Motor neuron (in vitro differentiated cells): ENCODE measurements at regions not wholly inside any gene's neighbourhood (a gene's known extent, or its start where the extent isn't known, plus 50 kb on each side); places are given as distances from the start of the nearest gene placed in this dataset.
"Not testable (repeated sequence)": the region's sequence is repeated elsewhere in the genome, so short reads cannot be mapped to it uniquely, and the experiment has no call there.

Experiments used
- ATAC-seq, 8 experiments: fragments of 200-7000 bp; cut with Tn5 transposase; replicated peaks in 6 of 8; 2 replicates each; pipeline ENCODE4 v1.8.0; 2021; ENCODE audit warnings: mild to moderate bottlenecking in 8 of 8, moderate library complexity in 8 of 8
- H3K27ac ChIP-seq, 2 donors: fragments of 250-450 bp; sonication (Bioruptor Pico); 2 replicates each; pipeline ENCODE4 v1.9.0; 2021; ENCODE audit warnings: antibody characterized with exemption in 2 of 2, mild to moderate bottlenecking in 2 of 2, moderate library complexity in 1 of 2
- H3K4me1 ChIP-seq, 2 donors: fragments of 250-450 bp; sonication (Bioruptor Pico); replicated peaks in 1 of 2; 2 replicates each; pipeline ENCODE4 v1.6.1; 2021; ENCODE audit warnings: antibody characterized with exemption in 2 of 2, mild to moderate bottlenecking in 2 of 2, moderate library complexity in 1 of 2
- H3K4me3 ChIP-seq, 5 donors: fragments of 250-450 bp; sonication (Bioruptor Pico); 2 replicates each; pipeline ENCODE4 v1.9.0; 2021; ENCODE audit warnings: antibody characterized with exemption in 5 of 5, mild to moderate bottlenecking in 5 of 5, moderate library complexity in 4 of 5
- WGBS, 10 experiments: fragments of 450-650 bp; shearing (Covaris generic); methylation state at CpG; one replicate each; pipeline ENCODE4 v1.0.0; 2022; 5-methylcytosine and 5-hydroxymethylcytosine counted together
- in situ Hi-C, 9 experiments: fragments of 400-800 bp; cut with MboI; loops; one replicate each; pipeline ENCODE4 v1.15.0; 2021; ENCODE audit warnings: low sequenced_read_pairs in 9 of 9, low pct_unique_long_range_greater_than_20kb in 2 of 9; ENCODE audit not compliant: unreplicated experiment in 9 of 9

DNA sequence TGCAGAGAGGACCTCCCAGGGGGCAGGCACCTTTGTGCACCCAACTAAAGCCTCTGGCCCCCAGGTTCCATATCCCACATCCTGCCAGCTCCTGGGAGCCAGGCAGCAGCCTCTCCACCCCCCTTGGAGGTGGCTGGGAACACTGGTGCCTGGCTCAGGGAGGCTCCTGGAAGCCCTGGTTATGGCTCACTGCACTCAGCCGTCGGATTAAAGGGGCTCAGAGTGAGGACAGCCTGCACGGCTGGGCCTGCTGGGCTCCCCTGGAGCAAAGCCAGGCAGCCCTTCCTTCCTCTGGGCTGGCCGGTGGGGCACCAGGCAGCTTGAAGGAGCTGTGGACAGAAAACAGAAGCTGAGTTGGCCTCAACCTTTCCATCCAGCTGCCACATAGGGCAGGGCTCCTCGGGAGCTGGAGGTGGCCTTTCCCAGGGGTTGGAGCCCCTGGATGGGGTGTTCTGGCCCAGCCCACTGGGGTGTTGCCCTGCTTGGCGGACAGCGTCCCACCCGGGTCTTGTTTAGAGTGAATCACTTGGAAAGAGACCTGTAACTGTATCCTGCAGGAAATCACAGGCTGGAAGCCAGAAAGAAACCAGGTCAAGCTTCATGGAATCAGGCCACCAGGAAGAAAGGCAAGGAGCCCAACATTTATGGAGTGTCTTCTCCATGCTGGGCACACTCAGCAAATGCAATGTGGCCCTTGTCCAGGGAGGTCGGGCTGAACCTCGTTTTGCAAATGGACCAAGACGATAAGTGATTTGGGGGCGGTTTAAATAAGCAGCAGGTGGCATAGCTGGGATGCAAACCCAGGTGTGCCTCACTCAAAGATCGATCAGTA, 253.3 kb downstream of the SOX9 start:
- no peak overlapping the region for H3K4me3 ChIP-seq
- no peak overlapping the region for H3K27ac ChIP-seq
- peak in 3 of 8 experiments; percentile 14 to 45 (median 43) for ATAC-seq
- in situ Hi-C loops = no loop called here
- 25 to 90% (median 63%) methylated on average over 2 to 8 of the region's 13 CpGs; no CpG with 5 or more reads in 4 of the 10 experiments for WGBS, 10 experiments
- H3K4me1 ChIP-seq = peaks cover 21 to 27% of the 10 kb centered on the region in 2 donors

GRCh38 chr17:72376526-72377345, 255.9 kb downstream of the SOX9 start:
- peak in 6 of 8 experiments; percentile 19 to 80 (median 50) for ATAC-seq
- in situ Hi-C loops = no loop called here
- 0 to 78% (median 19%) methylated on average over 1 to 14 of the region's 16 CpGs; no CpG with 5 or more reads in 1 of the 10 experiments for WGBS, 10 experiments

GRCh38 chr17:72378414-72379390, 257.9 kb downstream of the SOX9 start:
- 29 to 94% (median 40%) methylated on average over 6 to 8 of the region's 23 CpGs; no CpG with 5 or more reads in 7 of the 10 experiments for WGBS, 10 experiments
- Histone ChIP-seq H3K4me1 (peaks cover 39 to 47% of the 10 kb centered on the region in 2 donors), H3K27ac (no peak overlapping the region), H3K4me3 (no peak overlapping the region)
- in situ Hi-C loops = no loop called here
- peak in 5 of 8 experiments; percentile 65 to 83 (median 81) for ATAC-seq

More at GRCh38 chr17:72376526-72377345, 255.9 kb downstream of the SOX9 start:
- Histone ChIP-seq H3K4me3 (no peak overlapping the region), H3K27ac (no peak overlapping the region), H3K4me1 (peaks cover 26 to 34% of the 10 kb centered on the region in 2 donors)

GRCh38 chr17:72379516-72379915, 258.7 kb downstream of the SOX9 start:
- Histone ChIP-seq H3K4me1 (peaks cover 39 to 49% of the 10 kb centered on the region in 2 donors), H3K4me3 (no peak overlapping the region), H3K27ac (no peak overlapping the region)
- whole genome bisulfite sequencing, 10 experiments = 77 to 100% (median 95%) methylated on average over 1 to 5 of the region's 11 CpGs; no CpG with 5 or more reads in 3 of the 10 experiments
- in situ Hi-C loops = no loop called here
- no peak for ATAC-seq

DNA sequence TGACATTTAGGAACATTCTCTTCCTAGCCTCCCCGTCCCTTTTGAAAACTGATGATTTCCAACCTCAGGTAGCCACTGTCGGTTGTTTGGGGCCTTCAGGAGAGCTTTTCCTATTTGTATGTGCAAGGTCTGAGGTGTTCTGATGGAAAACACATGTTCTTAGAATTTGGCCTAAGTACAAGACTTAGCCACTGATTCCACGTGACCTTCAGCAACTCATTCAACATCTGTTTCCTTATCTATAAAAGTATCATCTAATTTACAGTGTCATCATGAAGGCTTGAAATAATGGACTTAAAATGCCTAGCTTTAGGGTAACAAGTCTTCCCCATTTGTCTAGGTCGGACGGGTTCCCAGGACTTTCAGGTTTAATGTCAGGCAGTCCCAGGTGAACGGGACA, 259.3 kb downstream of the SOX9 start:
- in situ Hi-C loops = no loop called here
- ATAC-seq = no peak
- 91 to 100% (median 99%) methylated on average over 1 to 6 of the region's 6 CpGs; no CpG with 5 or more reads in 2 of the 10 experiments for WGBS, 10 experiments
- Histone ChIP-seq H3K27ac (no peak overlapping the region), H3K4me3 (no peak overlapping the region), H3K4me1 (peaks cover 39 to 49% of the 10 kb centered on the region in 2 donors)

DNA sequence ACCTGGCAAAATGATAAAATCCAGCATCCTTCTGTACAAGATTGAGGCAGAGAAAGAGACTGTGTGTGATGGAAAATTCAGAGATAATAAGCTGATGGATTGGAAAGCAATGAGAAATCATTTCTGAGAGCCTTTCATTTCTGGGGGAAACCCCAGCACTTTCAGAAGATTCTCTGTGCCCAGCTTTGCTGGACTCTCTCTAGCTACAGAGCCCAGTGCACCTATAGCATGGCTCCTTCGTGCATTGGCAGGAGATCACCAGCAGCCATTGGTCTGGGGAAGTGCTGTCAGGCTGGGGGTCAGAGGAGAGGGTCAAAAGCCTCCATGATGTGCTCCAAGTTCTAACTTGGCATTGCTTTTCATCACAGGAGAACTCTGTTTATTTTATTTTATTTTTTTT, 259.9 kb downstream of the SOX9 start:
- ATAC-seq = no peak
- WGBS, 10 experiments = 40 to 100% (median 100%) methylated on average over 1 of the region's 1 CpG; no CpG with 5 or more reads in 5 of the 10 experiments
- Histone ChIP-seq H3K27ac (no peak overlapping the region), H3K4me1 (peaks cover 40 to 53% of the 10 kb centered on the region in 2 donors), H3K4me3 (no peak overlapping the region)
- in situ Hi-C loops = no loop called here

GRCh38 chr17:72381597-72382397, 261.0 kb downstream of the SOX9 start:
- no peak overlapping the region for H3K27ac ChIP-seq
- in situ Hi-C loops = no loop called here
- H3K4me3 ChIP-seq = no peak overlapping the region
- peaks cover 41 to 47% of the 10 kb centered on the region in 2 donors for H3K4me1 ChIP-seq
- ATAC-seq = no peak
- WGBS, 10 experiments = 50 to 100% (median 91%) methylated on average over 1 to 6 of the region's 12 CpGs; no CpG with 5 or more reads in 2 of the 10 experiments

DNA sequence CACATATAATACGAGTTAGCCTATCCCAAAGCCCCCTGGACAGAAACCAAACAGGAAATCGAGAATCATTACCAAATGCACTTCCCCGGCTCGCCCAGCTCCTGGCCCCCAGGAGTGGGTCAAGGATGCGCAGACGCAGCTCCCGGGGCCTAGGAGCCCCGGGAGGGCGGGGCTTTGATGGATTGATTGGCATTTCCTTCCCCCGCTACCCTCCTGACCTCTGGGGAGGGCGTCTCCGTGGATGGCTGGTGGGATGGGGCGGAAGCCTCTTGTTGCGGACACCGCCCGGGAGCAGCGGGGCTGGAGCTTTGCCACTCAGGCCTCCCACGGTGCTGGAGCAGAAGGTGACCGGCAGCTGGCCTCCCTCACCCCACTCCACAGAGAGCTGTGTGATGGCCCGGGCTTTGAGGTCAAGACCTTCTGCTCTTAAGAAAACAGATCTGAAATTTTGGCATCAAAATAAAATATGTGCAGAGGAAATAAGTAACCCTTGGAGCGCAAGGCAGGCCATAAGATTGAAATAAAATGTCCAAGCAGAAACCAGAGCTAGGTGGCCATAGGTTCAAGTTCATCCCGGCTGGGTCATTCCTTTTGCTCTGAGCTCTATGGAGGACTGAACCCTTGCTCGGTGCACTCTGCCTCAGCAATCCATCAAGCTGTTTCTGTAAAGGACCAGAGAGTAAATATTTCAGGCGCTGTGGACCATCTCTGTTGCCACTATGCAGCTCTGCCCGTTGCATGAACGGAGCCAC, 262.3 kb downstream of the SOX9 start:
- in situ Hi-C loops = no loop called here
- peak; percentile 17 to 70 (median 51) for ATAC-seq
- WGBS, 10 experiments = 30 to 80% (median 51%) methylated on average over 2 to 14 of the region's 26 CpGs
- H3K4me3 ChIP-seq = no peak overlapping the region
- H3K4me1 ChIP-seq = peaks cover 38% of the 10 kb centered on the region in 2 donors
- no peak overlapping the region for H3K27ac ChIP-seq

GRCh38 chr17:72385475-72385874, 264.7 kb downstream of the SOX9 start:
- in situ Hi-C loops = no loop called here
- H3K27ac ChIP-seq = no peak overlapping the region
- no peak for ATAC-seq
- 83 to 100% (median 93%) methylated on average over 1 to 3 of the region's 3 CpGs; no CpG with 5 or more reads in 1 of the 10 experiments for WGBS, 10 experiments
- H3K4me1 ChIP-seq = peaks cover 22 to 25% of the 10 kb centered on the region in 2 donors
- no peak overlapping the region for H3K4me3 ChIP-seq

DNA sequence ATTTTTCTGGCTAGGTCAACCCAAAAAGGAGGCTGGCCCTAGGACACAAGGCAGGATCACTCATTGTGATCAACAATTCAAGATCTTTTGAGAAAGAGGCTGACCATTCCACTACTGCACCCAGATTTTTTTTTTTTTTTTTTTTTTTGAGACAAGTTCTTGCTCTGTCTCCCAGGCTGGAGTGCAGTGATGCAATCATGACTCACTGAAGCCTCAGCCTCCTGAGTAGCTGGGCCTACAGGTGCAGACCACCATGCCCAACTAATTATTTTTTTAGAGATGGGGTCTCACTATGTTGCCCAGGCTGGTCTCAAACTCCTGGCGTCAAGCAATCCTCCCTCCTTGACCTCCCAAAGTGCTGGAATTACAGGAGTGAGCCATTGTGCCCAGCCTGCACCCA, 265.4 kb downstream of the SOX9 start:
- peak in 7 of 8 experiments; percentile 5 to 73 (median 32) for ATAC-seq
- H3K4me1 ChIP-seq = peaks cover 22 to 25% of the 10 kb centered on the region in 2 donors
- in situ Hi-C loops, H3K4me3 ChIP-seq, H3K27ac ChIP-seq: not testable (repeated sequence)
- WGBS, 10 experiments = 86 to 100% methylated on average over 1 of the region's 1 CpG; no CpG with 5 or more reads in 8 of the 10 experiments

DNA sequence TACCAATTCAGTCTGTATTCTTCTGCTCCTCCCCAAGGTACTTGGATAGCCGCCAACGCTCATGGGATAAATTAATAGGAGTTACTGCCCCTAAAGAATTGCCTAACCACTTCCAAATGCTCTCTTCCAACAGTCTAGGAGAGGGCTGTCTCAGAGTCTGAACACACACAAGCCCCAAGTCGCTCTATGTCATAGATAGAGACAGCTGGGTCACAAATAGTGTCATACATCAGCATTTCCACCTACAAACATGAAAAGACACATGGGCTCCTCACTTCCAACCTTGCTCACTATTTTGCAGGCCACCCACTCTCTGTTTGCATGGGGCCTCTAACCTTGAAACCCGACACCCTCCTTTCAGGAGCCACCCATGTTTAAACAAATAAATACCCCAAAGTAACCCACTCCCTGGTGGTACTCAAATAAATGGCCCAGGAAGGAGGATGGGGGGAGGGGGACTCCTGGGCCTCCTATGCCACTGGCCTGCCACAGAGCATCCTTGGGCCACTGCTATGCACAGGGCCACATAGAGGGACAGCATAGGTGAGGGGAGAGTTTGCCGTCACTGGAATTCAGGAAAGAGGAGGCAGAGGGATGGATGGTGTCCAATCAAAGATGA, 265.9 kb downstream of the SOX9 start:
- in situ Hi-C loops = no loop called here

More for the DNA sequence above, 265.9 kb downstream of the SOX9 start:
- ATAC-seq = peak in 2 of 8 experiments; percentile 8 to 14
- H3K4me3 ChIP-seq = no peak overlapping the region
- WGBS, 10 experiments = 0 to 94% (median 60%) methylated on average over 1 to 5 of the region's 5 CpGs; no CpG with 5 or more reads in 3 of the 10 experiments
- H3K27ac ChIP-seq = no peak overlapping the region
- H3K4me1 ChIP-seq = peaks cover 22 to 25% of the 10 kb centered on the region in 2 donors
